ENCODE measurements at regions not wholly inside any gene's neighbourhood (a gene's known extent, or its start where the extent isn't known, plus 50 kb on each side); places are given as distances from the start of the nearest gene placed in this dataset.
"Not testable (repeated sequence)": the region's sequence is repeated elsewhere in the genome, so short reads cannot be mapped to it uniquely, and the experiment has no call there.

DNA sequence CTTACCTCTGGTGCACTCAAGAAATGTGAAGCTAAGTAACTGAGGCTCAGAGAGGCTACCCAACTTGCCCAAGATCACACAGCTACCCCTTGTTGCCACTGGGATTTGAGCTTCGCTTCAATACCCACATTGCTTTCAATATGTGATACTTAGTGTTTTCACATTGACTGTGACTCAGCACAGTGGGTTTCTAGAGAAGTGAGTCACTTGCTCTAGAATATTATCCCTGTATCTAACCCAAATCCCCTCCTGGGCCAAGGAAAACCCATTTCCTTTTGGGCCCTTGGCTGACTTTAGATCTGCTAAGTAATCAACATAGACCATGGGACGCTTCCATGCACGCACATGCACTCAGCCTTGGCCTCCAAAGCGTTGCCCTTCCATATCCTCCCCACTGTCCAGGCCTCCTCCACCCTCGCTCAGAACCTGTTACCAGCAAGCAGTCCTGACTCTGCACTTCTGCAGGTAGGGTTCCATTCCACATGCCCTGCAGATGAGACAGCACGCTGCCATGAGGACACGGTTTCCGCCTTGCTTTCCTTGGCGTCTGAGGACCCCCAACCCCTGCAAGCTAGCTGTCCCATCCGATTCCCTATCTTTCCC, 87.7 kb upstream of the CHST15 start:
- DNase-seq (ENCODE audit: low read depth): no peak

DNA sequence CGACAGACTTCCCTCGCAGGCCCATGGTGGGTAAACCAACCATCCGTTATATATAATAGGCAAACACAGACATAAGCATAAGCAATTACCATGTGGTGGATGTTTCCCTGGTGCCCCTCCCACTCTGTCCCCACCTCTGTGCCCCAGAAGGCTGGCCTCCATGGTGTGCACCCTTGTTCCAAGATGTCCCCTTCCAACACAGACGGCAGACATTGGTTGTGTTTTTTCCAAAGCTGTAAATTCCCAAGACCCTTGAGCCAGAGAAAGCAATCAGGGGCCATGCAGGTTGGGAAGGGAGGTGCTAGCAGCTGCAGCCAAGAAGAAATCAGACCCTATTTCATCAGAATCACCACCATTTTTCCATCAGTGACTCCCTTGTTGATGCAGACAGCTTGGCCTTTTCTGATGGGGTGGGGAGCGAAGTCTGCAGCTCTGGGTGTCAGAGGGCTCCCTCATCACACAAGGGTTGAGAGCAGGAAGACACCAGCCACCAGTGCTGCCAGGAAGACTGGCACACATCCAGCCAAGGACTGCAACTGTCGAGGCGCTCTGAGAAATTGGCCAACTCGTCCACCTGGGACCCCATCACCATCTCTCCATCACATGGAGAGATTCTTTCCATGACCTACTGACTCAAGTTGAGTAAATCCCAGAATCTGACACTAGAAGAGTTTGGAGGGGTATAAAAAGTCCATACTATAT, 86.8 kb upstream of the CHST15 start:
- no peak for DNase-seq (ENCODE audit: low read depth)

DNA sequence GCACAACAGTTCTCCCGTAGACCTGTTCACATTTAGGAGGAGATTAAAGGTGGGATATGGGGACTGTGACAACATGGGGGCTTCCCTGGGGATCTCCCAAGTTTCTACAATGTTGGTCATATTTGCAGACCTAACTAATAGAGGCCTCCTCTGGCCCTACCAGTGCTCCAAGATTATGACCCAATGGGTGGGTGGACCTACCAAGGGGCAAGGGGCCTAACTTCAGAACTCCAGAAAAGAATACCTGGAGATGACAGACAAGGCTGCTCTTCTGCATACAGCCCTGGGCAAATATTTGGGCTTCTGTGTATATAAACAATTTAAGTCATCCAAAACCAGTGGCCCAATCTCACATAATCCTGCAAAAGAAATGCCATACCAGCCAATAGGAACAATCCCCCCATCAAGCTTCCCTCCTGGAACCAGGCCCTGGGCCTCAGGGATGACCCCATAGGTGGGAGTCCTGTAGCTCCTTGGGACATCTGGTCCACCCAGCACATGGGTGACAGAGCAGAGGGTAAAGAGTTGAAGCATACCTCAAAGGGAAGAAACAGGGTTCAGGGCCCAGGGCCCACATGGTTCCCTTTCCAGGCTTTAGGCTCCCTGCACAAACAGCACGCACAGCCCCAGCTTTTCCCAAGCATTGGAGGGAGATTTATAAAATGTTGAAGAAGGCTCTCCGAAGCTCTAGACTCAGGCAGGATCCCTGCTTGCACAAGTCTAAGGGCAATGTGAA, 86.1 kb upstream of the CHST15 start:
- DNase-seq (ENCODE audit: low read depth): no peak

DNA sequence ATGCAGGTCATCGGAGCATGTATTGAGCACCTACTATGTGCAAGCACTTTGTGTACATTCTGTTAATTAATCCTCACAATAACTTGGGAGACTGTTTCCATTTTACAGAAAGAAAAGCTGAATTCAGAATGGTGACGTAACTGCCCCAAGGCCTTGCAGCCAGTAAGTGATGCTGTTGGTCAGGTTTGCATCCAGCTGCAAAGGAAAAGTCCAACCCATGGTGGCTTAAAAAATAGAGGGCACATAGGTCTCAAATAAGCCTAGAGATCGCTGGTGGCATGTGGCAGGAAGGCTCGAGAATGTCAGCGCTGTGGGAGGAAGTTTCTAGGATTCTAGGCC, 83.8 kb upstream of the CHST15 start:
- no peak for DNase-seq (ENCODE audit: low read depth)

DNA sequence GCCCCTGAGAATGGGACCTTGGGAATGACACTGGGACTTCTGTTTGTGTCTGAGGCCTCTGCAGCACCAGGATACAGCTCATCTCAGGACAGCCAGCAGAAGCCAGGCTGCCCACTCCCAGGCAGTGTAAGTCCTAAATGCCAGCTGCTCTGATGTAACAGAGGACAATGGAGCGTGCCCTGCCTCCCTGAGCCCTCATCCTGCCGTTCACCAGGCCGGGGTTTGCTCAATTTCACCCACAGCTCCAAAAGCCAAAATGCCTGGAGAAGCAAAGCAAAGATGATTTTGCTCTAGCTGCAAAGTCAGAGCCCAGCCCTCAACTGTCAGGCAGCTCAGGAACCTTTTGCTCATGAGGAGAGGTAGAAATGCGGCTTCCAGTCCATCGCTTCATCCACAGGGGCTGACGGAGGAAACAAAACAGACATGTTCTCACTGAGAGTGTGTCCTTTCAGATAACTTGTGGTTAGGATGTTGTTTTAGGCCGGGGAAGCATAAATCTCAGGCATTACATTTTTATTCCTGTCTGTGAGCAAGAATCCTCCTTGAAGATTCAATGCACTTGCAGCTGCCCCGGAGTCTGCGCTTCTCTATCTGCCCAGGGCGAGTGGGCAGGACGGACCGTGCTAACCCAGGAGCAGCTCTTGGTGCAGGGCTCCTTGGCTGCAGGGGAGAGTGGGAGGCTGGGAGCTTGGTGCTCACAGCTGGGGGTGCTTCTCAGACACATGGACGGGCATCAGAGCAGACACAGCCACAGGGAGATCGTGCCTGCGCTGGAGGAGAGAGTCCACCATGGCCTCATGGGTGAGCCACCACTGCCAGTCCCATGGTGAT, 83.2 kb upstream of the CHST15 start:
- DNase-seq (ENCODE audit: low read depth): no peak

DNA sequence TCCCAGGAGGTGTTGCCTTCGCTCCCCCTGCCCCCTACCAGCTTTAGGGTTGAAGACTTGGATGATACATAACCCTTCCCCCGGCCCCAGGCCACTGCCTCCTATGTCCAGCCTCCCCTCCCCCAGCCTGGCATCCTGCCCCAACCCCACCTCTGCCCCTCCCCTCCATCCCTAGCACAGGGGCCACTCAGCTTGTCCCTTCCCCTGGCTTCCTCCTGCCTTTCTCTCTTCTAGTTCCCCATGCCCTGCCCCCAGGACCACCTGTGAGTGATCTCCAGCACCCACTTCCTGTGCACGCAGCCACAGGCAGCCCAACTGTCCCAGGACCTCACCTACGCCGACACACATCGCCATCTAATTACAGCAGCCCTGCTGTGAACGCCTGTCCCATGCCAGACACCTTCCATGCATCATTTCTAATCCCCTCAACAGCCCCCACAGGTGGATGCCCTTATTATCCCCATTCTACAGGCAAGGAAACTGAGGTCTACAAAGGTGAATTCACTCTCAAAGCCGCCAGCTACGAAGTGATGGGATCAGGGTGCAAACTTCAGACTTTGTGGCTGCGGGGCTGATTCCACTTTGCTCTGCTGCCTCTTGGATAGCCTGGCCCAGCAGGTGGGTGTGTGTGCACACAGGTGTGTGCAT, 82.4 kb upstream of the CHST15 start:
- no peak for DNase-seq (ENCODE audit: low read depth)

DNA sequence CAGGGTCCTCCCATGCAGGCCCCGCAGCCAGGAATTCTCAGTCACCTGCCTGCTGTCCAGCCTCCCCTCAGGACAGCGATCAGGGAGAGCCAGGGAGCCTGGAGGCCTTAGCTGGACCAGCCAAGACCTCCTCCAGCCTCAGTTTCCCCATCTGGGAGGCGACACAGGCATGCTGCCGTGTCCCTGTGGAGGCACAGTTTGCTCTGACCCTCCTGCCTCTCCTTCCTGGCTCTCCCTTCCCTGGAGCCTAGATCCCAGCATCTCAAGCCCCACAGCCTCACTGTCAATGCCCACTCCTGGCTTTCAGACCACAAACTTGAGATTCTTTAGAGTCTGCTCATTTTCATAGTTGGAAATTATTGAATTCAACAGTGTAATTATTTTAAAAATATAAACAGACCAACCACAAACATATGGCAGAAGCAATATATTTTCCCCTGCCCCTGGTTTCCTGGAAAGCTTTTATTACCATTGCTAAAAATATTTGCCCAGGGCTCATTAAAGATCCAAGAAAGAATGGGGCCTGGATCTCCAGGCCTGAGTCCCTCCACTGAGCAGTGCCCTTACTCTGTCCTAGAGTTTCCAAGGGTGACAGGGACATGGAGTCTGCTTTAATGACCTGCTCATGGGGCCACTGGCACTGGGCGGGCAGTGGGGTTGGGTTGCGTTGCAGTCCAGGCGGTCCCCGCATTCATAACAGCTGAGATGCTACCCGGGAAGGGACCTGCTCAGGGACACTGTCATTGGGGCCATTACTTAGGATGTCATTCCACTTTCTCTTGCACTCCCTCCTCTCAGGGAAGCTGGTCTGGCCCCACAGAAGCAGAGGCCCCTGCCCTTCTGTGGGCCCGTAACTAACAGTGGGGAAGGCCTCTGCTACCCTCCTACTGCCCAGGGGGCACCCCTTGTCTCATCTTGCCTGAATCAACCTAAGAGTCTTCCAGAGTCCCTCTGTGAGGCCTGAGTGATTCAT, 81.6 kb upstream of the CHST15 start:
- no peak for DNase-seq (ENCODE audit: low read depth)

DNA sequence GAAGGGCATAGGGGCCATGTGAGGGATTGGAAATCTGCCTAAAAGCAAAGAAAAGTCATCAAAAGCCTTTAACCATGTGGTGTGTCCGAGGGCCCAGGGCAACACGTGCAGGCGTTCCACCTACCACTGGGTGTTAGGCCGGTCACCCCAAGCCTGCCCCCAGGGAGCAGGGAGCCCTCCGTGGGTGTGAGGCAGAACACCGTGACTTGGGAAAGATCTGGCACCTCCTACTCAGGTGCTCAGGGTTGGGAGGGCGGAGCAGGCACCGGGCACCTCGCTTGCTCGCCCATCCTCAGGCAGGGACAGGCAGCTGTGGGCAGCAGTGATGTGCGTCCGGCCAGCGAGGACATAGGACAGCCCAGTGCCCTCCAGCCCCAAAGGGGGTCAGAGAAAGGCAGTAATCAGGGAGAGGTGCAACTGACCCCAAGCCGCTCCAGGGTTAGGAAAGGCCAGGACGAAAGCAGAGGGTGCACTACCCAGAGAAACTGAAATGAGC, 80.7 kb upstream of the CHST15 start:
- DNase-seq (ENCODE audit: low read depth): no peak

DNA sequence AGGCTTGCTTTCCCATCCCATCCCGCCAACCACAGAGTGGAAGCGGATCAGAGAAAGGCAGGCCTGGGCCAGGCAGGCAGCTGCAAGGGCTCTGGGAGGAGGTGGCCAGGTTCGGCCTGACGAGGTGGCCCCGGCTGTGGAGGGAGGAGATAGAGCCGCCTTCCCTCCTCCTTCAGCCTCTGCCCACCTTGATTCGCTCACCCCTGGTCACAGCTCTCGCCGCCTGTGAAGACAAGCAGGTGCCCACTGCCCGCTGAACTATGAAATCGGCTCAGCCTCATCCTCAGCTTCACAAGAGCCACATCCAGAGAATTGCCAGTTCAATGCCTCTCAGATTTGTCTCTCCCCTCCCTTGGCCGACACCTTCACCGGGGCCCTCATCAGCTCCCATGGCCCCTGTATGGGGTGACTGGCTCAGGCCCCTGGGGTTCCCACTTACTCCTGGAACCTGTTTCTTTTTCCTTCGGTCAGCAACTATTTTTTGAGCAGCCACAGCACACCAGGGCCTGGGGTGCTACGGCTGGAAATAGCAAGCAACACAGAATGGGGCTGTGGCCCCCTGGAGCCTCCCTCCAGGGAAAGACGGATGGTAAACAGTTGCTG, 80.0 kb upstream of the CHST15 start:
- no peak for DNase-seq (ENCODE audit: low read depth)

DNA sequence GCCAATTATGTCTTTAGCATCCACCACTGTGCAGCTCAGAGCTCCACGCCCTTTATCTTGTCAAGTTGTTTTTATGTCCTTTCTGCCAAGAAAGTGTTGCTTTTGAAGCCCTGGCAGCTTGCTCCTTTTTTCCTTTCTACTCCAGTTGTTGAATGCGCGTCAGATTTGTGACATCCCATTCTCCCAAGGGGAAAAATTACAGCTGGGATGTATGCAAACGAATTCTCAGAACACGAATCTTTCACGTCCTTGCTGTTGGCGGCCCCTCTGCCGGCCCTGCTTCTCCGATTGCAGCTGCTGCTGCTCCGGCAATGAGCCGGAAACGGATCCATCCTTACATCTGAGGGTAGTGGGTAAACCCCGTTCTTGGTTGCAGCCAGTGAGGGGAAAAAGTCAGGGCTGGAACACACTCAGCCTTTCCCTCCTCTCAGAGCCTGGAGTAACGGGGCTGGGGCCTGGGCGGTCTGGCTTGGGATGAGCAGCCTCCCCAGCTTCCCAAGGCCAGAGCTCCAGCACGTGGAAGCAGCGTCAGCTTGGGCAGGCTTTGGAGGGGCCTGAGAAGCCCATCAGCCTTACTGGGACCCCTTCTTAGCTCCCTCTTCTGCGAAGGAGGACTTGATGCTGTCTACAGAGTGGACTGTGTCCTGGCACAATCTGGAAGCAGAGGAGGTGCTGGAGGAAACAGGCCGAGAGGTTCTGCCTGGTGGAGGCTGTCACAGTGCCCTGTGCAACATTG, 79.0 kb upstream of the CHST15 start:
- DNase-seq (ENCODE audit: low read depth): no peak

DNA sequence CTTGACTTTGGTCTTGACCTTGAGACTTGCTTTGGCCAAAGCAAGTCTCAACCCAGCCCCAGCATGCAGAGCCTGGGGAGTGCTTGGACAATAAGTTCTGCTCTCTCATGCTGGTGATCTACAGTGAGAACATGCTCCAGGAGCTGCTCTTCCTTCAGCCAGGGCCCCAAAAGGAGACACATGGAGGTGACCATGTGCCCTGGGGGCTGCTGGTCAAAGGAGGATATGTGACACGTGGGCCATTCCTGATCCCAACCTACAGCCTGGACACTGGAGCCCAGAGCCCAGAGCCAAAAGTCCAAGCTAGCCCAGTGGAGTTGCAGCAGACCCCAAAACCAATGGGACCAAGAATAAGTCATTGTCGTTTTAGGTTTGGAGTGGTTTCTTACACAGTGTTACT, 78.2 kb upstream of the CHST15 start:
- DNase-seq (ENCODE audit: low read depth): no peak

DNA sequence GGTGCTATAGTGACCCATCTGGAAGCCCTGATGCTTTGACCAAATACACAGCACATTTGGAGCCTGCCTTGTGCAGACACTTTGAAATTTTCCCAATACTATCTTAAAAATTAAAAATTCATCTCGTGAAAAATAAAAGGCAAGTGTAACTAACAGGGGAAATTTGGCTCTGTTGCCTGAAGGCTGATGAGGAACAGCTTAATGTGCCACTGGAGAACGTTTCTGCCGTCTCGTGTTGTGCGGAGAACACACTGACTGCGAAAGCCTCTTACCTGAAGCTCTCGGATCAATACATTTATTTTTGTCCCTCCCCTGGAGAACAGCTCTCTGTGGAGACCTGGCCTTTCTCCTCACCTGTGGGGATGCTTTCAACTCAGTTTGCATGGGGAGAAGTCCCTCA, 77.2 kb upstream of the CHST15 start:
- no peak for DNase-seq (ENCODE audit: low read depth)

DNA sequence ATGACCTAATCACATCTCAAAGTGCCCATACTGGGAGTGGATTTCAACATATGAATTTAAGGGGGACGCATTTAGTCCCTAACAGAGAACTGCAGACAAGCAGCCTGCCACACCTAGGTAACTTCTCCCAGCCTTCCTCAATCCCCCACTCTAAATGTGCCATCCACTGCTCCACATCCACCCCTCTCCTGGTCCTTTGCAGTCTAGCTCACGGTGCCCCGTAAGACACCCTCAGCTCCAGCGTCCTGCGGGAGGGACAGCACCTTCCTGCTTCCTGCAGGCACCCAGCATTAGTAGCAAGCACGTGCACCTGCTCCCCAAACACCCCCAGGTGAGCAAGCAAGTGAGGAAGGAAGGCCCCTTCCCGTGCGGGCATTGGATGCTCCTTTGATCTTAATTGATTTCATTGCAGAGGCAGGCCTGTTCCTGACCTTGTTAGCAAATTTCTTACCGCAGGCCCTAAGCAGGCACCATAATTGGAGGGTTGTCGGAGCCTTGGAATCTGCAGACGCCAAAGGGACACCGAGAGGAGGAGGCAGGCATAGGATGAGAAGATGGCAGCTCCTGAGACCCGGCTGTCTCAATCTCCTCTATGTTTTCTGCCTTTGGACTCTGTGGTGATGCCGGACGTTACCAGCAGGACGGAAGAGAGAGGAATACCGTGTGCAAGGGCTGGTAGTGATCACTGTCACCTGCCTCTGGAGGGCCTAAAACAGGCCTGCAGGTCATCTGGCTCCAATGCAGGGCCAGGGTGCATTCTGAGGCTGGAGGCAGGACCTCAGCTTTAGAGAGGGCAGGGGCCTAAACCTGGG, 75.8 kb upstream of the CHST15 start:
- no peak for DNase-seq (ENCODE audit: low read depth)

DNA sequence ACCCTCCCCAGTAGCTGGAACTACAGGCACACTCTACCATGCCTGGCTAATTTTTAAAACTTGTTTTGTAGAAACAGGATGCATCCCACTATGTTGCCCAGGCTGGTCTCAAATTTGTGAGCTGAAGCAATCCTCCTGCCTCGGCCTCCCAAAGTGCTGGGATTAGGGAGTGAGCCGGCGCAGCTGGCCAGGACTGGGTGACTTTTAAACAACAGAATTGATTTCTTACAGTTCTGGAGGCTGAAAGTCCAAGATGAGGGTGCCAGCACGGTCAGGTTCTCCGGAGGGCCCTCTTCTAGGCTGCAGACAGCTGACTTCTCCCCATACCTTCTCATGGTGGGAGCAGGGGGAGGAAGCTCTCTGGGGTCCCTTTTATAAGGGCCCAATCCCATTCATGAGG, 75.2 kb upstream of the CHST15 start:
- no peak for DNase-seq (ENCODE audit: low read depth)

DNA sequence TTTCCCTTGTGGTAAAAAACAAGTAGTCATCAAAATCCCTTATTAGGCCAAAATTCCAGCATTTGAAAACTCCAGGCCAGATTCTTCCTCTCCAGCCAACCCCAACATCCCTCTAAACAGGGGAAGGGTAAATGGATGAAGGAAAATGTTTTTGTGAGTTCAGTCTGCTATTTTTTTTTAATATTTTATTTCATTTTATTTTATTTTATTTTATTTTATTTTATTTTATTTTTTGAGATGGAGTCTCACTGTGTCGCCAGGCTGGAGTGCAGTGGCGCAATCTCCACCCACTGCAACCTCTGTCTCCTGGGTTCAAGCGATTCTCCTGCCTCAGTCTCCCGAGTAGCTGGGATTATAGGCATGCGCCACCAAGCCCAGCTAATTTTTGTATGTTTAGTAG, 74.5 kb upstream of the CHST15 start:
- not testable (repeated sequence) for DNase-seq (ENCODE audit: low read depth)

DNA sequence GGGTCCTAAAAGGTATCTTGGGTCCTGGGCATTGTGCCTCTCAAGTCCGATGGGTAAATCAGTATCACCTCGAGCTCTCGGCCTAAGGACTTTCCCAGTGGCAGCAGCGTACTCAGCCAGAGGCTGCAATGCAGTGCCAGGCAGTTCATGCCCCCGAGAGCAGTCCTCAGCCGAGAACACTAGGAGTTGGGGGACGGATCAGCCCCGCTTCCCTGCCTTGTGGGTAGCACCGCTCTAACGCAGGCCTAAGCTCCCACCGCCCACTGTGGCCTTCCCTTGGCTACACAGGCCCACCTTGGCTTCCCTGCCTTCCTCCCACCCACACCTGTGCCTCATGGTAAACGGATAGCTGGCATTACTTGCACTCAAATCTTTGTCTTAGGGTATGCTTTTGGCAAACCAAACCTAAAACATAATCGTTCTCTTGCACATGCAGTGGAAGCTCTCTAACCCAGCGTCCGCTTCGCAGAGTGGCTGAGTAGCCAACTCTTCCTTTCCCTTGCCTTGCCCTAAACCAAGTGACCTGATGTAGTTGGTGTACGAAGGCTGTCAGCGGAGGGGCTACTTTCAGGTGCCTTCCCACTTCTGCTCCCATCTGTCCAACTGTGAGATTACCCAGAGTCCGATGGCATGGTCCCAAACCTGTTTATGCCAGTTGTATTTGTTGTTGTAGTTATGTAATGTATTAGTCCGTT, 73.2 kb upstream of the CHST15 start:
- no peak for DNase-seq (ENCODE audit: low read depth)

DNA sequence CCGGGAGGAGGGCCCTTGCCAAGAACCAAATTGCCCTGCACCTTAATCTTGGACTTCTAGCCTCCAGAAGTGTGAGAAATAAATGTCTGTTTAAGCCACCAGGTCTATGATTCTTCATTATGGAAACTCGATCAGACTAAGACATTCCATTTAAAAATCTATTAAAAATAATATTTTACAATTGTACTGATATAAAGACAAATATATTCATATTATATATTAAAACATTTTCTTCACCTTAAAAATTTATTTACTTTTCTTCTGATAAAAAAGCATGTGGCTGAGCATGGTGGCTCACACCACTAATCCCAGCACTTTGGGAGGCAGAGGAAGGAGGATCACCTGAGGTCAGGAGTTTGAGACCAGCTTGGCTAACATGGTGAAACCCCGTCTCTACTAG, 72.4 kb upstream of the CHST15 start:
- DNase-seq (ENCODE audit: low read depth): no peak

DNA sequence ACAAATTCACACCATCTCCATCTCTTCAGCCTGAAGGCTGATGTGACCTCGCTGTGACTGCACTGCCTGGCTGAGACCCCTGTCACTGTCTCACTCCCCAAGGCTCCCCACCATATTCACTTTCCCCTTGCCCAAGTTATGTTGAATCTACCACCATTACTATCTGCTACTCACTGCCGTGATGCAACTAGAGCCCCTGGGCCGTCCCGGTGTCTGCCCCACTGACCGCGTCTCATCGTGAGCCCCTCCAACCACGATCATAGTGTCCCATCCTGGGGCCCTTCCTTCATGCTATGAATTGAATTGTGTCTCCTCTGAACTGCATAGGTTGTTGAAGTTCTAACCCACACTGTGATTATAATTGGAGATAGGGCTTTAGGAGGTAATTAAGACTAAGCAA, 71.9 kb upstream of the CHST15 start:
- DNase-seq (ENCODE audit: low read depth): no peak
